Activated T-helper 1 cell treated with anti-CD3 and anti-CD28 coated beads, Interleukin-12 subunit alpha, Interleukin-12 subunit beta, Interleukin-2, Interleukin-4 antibody, amounts not matched to agents 30 ng/mL and 10 ng/mL and 1 ng/mL, durations not matched to agents 14 hours and 24 hours and 36 hours (primary cell): ENCODE measurements at regions not wholly inside any gene's neighbourhood (a gene's known extent, or its start where the extent isn't known, plus 50 kb on each side); places are given as distances from the start of the nearest gene placed in this dataset.
"Not testable (repeated sequence)": the region's sequence is repeated elsewhere in the genome, so short reads cannot be mapped to it uniquely, and the experiment has no call there.

ENCODE experiments used
- DNase-seq: peaks from one replicate; pipeline ENCODE4 v3.0.0; 2021; ENCODE audit warnings: low spot score
- H3K27ac Mint-ChIP-seq: one replicate; pipeline ENCODE4 v1.8.0; 2021; ENCODE audit warnings: mild to moderate bottlenecking, mixed read lengths
- H3K27me3 Mint-ChIP-seq: one replicate; pipeline ENCODE4 v1.8.0; 2022; ENCODE audit warnings: mild to moderate bottlenecking, moderate library complexity, mixed read lengths; ENCODE audit not compliant: insufficient read depth
- H3K36me3 Mint-ChIP-seq: one replicate; pipeline ENCODE4 v1.8.0; 2021; ENCODE audit warnings: low read depth, mixed read lengths
- H3K4me1 Mint-ChIP-seq: one replicate; pipeline ENCODE4 v1.8.0; 2021; ENCODE audit warnings: low read depth, mixed read lengths
- H3K4me3 Mint-ChIP-seq: one replicate; pipeline ENCODE4 v1.8.0; 2021; ENCODE audit warnings: mild to moderate bottlenecking, moderate library complexity, mixed read lengths
- H3K9me3 Mint-ChIP-seq: one replicate; pipeline ENCODE4 v1.8.0; 2021; ENCODE audit warnings: mixed read lengths
- intact Hi-C: fragments of 100-400 bp; cut with micrococcal nuclease; formaldehyde crosslinking; loops from one replicate; pipeline ENCODE4 v1.15.1; 2024

DNA sequence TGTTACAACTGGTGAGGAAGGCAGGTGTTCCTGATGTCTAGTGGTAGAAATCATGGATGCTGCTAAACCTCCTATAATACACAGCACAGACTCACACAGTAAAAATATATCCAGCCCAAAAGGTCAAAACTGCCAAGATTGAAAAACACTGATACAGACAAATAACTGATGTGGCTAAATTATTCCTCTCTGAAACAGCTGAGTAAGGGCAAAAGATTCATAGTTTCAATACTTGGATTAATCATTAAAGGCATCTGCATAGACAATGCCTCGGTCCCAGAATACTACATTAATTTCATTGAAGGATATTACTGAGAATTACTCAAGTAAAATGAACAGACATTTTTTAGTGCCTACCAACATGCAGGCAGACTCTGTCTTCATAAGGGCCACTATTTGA lies 180.7 kb upstream of the CRIM1 start:
- Mint-ChIP-seq H3K27ac (no peak overlapping the region), H3K9me3 (no peaks in the 10 kb centered on the region), H3K36me3 (no peaks in the 10 kb centered on the region), H3K27me3 (peaks cover 11% of the 10 kb centered on the region), H3K4me1 (no peaks in the 10 kb centered on the region), H3K4me3 (no peak overlapping the region)
- intact Hi-C loops, result no loop called here
- DNase-seq, result no peak

GRCh38 chr2:36173760-36174404 lies 181.7 kb upstream of the CRIM1 start:
- H3K4me3 Mint-ChIP-seq, result no peak overlapping the region
- H3K27me3 Mint-ChIP-seq, result peaks cover 13% of the 10 kb centered on the region

GRCh38 chr2:36172824-36173223 lies 182.8 kb upstream of the CRIM1 start:
- no peak for DNase-seq
- H3K9me3 Mint-ChIP-seq, result no peaks in the 10 kb centered on the region
- no peaks in the 10 kb centered on the region for H3K36me3 Mint-ChIP-seq
- H3K4me3 Mint-ChIP-seq, result no peak overlapping the region
- H3K27ac Mint-ChIP-seq, result no peak overlapping the region
- intact Hi-C loops, result no loop called here
- H3K4me1 Mint-ChIP-seq, result no peaks in the 10 kb centered on the region
- peaks cover 13% of the 10 kb centered on the region for H3K27me3 Mint-ChIP-seq

More at GRCh38 chr2:36173760-36174404, 181.7 kb upstream of the CRIM1 start:
- no peaks in the 10 kb centered on the region for H3K9me3 Mint-ChIP-seq
- H3K4me1 Mint-ChIP-seq, result no peaks in the 10 kb centered on the region
- no peak overlapping the region for H3K27ac Mint-ChIP-seq
- no peaks in the 10 kb centered on the region for H3K36me3 Mint-ChIP-seq
- no peak for DNase-seq
- intact Hi-C loops, result no loop called here

- H3K4me3 Mint-ChIP-seq, result no peak overlapping the region
- H3K9me3 Mint-ChIP-seq, result no peaks in the 10 kb centered on the region
- no peak overlapping the region for H3K27ac Mint-ChIP-seq
- no peak for DNase-seq
- intact Hi-C loops, result no loop called here
- peaks cover 23% of the 10 kb centered on the region for H3K27me3 Mint-ChIP-seq
- H3K4me1 Mint-ChIP-seq, result no peaks in the 10 kb centered on the region
- H3K36me3 Mint-ChIP-seq, result no peaks in the 10 kb centered on the region
These were observed 184.8 kb upstream of the CRIM1 start for GRCh38 chr2:36170805-36171204.

DNA sequence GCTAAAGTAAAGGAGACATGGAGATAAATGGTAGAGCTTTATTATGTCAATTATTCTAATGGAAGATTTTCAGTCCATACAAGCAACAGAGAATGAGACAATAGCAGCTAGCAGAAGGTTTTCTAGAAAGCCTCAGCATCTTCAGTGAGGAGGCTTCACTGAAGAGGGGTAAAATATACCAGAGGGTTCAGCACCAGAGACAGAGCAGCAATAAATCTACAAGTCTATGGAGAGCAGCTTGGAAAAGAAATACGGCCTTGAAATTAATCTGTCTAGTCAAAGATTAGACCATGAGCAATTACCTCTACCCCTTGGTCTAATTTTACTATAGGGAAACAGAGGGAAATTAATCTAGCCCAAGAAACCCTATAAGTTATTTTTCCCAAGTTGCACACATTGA lies 185.7 kb upstream of the CRIM1 start:
- Mint-ChIP-seq H3K9me3 (no peaks in the 10 kb centered on the region), H3K36me3 (no peaks in the 10 kb centered on the region)
- DNase-seq, result no peak

DNA sequence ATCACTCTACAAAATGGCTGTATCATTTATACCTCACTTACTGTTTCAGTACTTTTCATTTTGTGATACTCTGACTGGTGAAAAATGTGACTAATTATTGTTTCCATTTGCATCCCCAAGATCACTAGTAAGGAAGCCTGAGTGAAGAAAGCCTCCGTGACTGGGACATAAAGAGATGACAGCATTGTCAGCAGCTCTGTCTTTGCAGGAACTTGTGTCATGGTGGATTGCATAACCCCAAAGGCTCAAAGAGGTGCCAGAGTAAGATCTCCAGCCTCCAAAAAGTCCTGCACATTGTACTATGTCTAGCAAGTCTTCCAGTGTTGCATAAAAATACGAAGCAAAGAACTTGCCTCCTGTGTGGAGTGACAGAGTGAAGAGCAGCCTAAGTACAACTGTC lies 187.5 kb upstream of the CRIM1 start:
- Mint-ChIP-seq H3K9me3 (no peaks in the 10 kb centered on the region), H3K27ac (no peak overlapping the region), H3K36me3 (no peaks in the 10 kb centered on the region), H3K27me3 (peaks cover 18% of the 10 kb centered on the region), H3K4me1 (no peaks in the 10 kb centered on the region), H3K4me3 (no peak overlapping the region)
- DNase-seq, result no peak
- intact Hi-C loops, result no loop called here

More for the DNA sequence above, 185.7 kb upstream of the CRIM1 start:
- no peak overlapping the region for H3K27ac Mint-ChIP-seq
- no peak overlapping the region for H3K4me3 Mint-ChIP-seq
- no peaks in the 10 kb centered on the region for H3K4me1 Mint-ChIP-seq
- peaks cover 20% of the 10 kb centered on the region for H3K27me3 Mint-ChIP-seq
- intact Hi-C loops, result no loop called here

GRCh38 chr2:36165132-36165531 lies 190.4 kb upstream of the CRIM1 start:
- H3K27ac Mint-ChIP-seq, result no peak overlapping the region
- no peaks in the 10 kb centered on the region for H3K36me3 Mint-ChIP-seq
- H3K9me3 Mint-ChIP-seq, result no peaks in the 10 kb centered on the region
- H3K4me1 Mint-ChIP-seq, result no peaks in the 10 kb centered on the region
- no peak overlapping the region for H3K4me3 Mint-ChIP-seq
- intact Hi-C loops, result no loop called here
- peaks cover 18% of the 10 kb centered on the region for H3K27me3 Mint-ChIP-seq
- no peak for DNase-seq

GRCh38 chr2:36163520-36164254 lies 191.9 kb upstream of the CRIM1 start:
- no peak for DNase-seq
- H3K4me1 Mint-ChIP-seq, result no peaks in the 10 kb centered on the region

GRCh38 chr2:36157093-36157492 lies 198.5 kb upstream of the CRIM1 start:
- H3K4me1 Mint-ChIP-seq, H3K4me3 Mint-ChIP-seq, H3K27ac Mint-ChIP-seq, H3K36me3 Mint-ChIP-seq, intact Hi-C loops, H3K9me3 Mint-ChIP-seq, DNase-seq: not testable (repeated sequence)
- peaks cover 15% of the 10 kb centered on the region for H3K27me3 Mint-ChIP-seq

More at GRCh38 chr2:36163520-36164254, 191.9 kb upstream of the CRIM1 start:
- H3K4me3 Mint-ChIP-seq, result no peak overlapping the region
- H3K27ac Mint-ChIP-seq, result no peak overlapping the region
- H3K27me3 Mint-ChIP-seq, result peaks cover 21% of the 10 kb centered on the region
- intact Hi-C loops, result no loop called here
- H3K36me3 Mint-ChIP-seq, result no peaks in the 10 kb centered on the region
- no peaks in the 10 kb centered on the region for H3K9me3 Mint-ChIP-seq

- Mint-ChIP-seq H3K4me1 (peaks cover 26% of the 10 kb centered on the region), H3K27me3 (peaks cover 17% of the 10 kb centered on the region), H3K9me3 (no peaks in the 10 kb centered on the region), H3K4me3 (peak overlapping the region; percentile 19), H3K27ac (peak overlapping the region; percentile 49), H3K36me3 (peaks cover 1% of the 10 kb centered on the region)
- no peak for DNase-seq
- intact Hi-C loops, result loop anchor here (1.0 to 10.0 kb wide), 10 partner anchors 24 to 1727 kb away; no protein-coding TSS in a partner anchor
These were observed 207.7 kb upstream of the CRIM1 start for GRCh38 chr2:36147670-36148390.

- H3K4me3 Mint-ChIP-seq, result peak overlapping the region; percentile 32
- no peak for DNase-seq
- H3K4me1 Mint-ChIP-seq, result peaks cover 26% of the 10 kb centered on the region
- H3K27ac Mint-ChIP-seq, result peak overlapping the region; percentile 26
- H3K36me3 Mint-ChIP-seq, result peaks cover 1% of the 10 kb centered on the region
- intact Hi-C loops, result loop anchor here (1.0 to 10.0 kb wide), 10 partner anchors 22 to 1728 kb away; no protein-coding TSS in a partner anchor
- H3K9me3 Mint-ChIP-seq, result no peaks in the 10 kb centered on the region
- peaks cover 22% of the 10 kb centered on the region for H3K27me3 Mint-ChIP-seq
These were observed 208.8 kb upstream of the CRIM1 start for GRCh38 chr2:36146765-36147164.

- Mint-ChIP-seq H3K4me1 (peaks cover 22% of the 10 kb centered on the region), H3K36me3 (no peaks in the 10 kb centered on the region), H3K27ac (no peak overlapping the region), H3K9me3 (no peaks in the 10 kb centered on the region), H3K27me3 (peaks cover 31% of the 10 kb centered on the region), H3K4me3 (no peak overlapping the region)
- intact Hi-C loops, result loop anchor here (10.0 kb wide), 1 partner anchor 1734 kb away; no protein-coding TSS in a partner anchor
- DNase-seq, result no peak
These were observed 215.2 kb upstream of the CRIM1 start for GRCh38 chr2:36140391-36140790.

- H3K27me3 Mint-ChIP-seq, result peaks cover 24% of the 10 kb centered on the region
- H3K4me1 Mint-ChIP-seq, result peaks cover 20% of the 10 kb centered on the region
- intact Hi-C loops, result no loop called here
- no peaks in the 10 kb centered on the region for H3K36me3 Mint-ChIP-seq
- H3K9me3 Mint-ChIP-seq, result no peaks in the 10 kb centered on the region
- no peak overlapping the region for H3K27ac Mint-ChIP-seq
- H3K4me3 Mint-ChIP-seq, result no peak overlapping the region
- DNase-seq, result no peak
These were observed 218.0 kb upstream of the CRIM1 start for GRCh38 chr2:36137612-36138011.
